Upper lobe of right lung (tissue), 1 donor: ENCODE measurements at regions not wholly inside any gene's neighbourhood (a gene's known extent, or its start where the extent isn't known, plus 50 kb on each side); places are given as distances from the start of the nearest gene placed in this dataset.

Source experiments
- ATAC-seq: fragments of 200-7000 bp; cut with Tn5 transposase; one replicate; pipeline ENCODE4 v1.9.1; 2020; ENCODE audit warnings: mild to moderate bottlenecking, moderate library complexity
- DNase-seq: peaks from one replicate; pipeline ENCODE4 v3.0.0-alpha.2; 2020
- H3K27ac ChIP-seq: fragments of 200-600 bp; one replicate; pipeline ENCODE4 v1.8.0; 2022
- H3K27me3 ChIP-seq: fragments of 200-600 bp; one replicate; pipeline ENCODE4 v1.8.0; 2022; ENCODE audit warnings: mild to moderate bottlenecking
- H3K36me3 ChIP-seq: fragments of 200-600 bp; one replicate; pipeline ENCODE4 v1.8.0; 2022
- H3K4me1 ChIP-seq: fragments of 200-600 bp; one replicate; pipeline ENCODE4 v1.8.0; 2022
- H3K4me3 ChIP-seq: fragments of 200-600 bp; one replicate; pipeline ENCODE4 v1.8.0; 2022; ENCODE audit warnings: mild to moderate bottlenecking
- H3K9me3 ChIP-seq: fragments of 200-600 bp; one replicate; pipeline ENCODE4 v1.8.0; 2022
- intact Hi-C: fragments of 100-400 bp; cut with DNase I; formaldehyde crosslinking; loops from one replicate; pipeline ENCODE4 v1.11.0; 2022
- TF ChIP-seq, protein P1 (sequence below): fragments of 200-600 bp; IDR thresholded peaks from one replicate; pipeline ENCODE4 v1.8.0; 2022; ENCODE audit warnings: antibody characterized with exemption
- donor health status: DM: no; HTN: yes; CAD: no; lungs with severe emphysema.

DNA sequence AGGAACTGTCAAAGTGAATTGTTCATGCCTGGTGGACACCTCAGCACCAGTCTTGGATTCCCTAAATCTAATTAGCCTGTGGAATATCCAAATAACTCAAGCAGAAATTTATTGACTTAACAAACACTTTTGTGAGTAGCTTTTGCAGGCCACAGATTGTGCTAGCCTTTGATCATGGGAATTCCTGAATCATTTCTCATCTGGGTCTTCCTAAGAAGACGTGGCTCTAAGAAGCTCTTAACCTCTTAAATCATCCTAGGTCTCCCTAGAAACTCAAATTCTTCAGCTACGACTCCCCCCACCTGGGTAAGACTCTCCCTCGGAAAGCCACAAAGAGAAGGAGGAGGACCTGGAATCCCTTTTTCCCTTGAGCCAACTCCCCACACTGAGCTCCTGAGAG lies 53.8 kb upstream of the PSEN2 start:
- ATAC-seq (no peak), DNase-seq (no peak)
- Histone ChIP-seq H3K27ac (no peak overlapping the region), H3K27me3 (no peaks in the 10 kb centered on the region), H3K4me1 (peaks cover 24% of the 10 kb centered on the region), H3K9me3 (no peaks in the 10 kb centered on the region), H3K4me3 (no peak overlapping the region), H3K36me3 (no peaks in the 10 kb centered on the region)
- TF ChIP-seq, protein P1, sequence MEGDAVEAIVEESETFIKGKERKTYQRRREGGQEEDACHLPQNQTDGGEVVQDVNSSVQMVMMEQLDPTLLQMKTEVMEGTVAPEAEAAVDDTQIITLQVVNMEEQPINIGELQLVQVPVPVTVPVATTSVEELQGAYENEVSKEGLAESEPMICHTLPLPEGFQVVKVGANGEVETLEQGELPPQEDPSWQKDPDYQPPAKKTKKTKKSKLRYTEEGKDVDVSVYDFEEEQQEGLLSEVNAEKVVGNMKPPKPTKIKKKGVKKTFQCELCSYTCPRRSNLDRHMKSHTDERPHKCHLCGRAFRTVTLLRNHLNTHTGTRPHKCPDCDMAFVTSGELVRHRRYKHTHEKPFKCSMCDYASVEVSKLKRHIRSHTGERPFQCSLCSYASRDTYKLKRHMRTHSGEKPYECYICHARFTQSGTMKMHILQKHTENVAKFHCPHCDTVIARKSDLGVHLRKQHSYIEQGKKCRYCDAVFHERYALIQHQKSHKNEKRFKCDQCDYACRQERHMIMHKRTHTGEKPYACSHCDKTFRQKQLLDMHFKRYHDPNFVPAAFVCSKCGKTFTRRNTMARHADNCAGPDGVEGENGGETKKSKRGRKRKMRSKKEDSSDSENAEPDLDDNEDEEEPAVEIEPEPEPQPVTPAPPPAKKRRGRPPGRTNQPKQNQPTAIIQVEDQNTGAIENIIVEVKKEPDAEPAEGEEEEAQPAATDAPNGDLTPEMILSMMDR, result no peak
- intact Hi-C loops, result no loop called here

DNA sequence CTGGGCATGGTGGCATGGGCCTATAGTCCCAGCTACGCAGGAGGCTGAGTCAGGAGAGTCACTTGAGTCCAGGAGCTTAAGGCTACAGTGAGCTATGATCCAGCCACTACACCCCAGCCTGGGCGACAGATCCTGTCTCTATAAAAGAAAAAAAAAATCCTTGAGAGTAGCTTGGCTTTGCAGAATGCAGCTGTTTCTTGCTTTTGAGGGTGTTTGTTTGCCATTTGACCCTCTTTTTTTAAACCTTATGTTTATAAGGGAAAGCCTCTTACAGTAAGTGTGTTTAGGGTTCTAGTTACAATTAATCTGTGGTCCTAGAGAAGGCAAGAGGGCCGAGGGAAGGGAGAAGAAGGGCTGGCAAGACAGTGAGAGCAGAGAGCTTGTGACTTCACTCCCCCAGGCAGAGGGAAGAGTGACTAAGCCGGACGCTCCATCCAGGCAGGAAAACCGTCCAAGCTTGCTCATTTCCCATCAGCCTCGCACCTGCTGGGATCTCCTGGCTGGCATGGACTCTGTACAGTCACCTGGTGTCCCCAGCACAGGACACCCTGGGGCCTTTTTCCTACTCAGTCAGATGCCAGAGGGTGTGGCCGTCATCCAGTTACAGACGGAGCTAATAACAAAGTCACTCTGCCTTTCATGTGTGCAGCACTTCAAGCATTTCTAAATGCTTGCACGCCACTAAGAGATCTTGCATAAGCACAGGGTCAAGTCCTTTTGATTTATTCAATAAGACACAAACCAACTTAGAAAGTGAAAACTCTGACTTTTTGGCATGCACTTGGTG lies 55.5 kb upstream of the PSEN2 start:
- H3K9me3 ChIP-seq, result no peaks in the 10 kb centered on the region
- ATAC-seq, result peak; percentile 97
- DNase-seq, result peak; percentile 83
- TF ChIP-seq, protein P1, result no peak
- no peaks in the 10 kb centered on the region for H3K36me3 ChIP-seq
- peak overlapping the region; percentile 84 for H3K27ac ChIP-seq
- no peak overlapping the region for H3K4me3 ChIP-seq
- intact Hi-C loops, result no loop called here
- H3K4me1 ChIP-seq, result peaks cover 23% of the 10 kb centered on the region
- H3K27me3 ChIP-seq, result no peaks in the 10 kb centered on the region

DNA sequence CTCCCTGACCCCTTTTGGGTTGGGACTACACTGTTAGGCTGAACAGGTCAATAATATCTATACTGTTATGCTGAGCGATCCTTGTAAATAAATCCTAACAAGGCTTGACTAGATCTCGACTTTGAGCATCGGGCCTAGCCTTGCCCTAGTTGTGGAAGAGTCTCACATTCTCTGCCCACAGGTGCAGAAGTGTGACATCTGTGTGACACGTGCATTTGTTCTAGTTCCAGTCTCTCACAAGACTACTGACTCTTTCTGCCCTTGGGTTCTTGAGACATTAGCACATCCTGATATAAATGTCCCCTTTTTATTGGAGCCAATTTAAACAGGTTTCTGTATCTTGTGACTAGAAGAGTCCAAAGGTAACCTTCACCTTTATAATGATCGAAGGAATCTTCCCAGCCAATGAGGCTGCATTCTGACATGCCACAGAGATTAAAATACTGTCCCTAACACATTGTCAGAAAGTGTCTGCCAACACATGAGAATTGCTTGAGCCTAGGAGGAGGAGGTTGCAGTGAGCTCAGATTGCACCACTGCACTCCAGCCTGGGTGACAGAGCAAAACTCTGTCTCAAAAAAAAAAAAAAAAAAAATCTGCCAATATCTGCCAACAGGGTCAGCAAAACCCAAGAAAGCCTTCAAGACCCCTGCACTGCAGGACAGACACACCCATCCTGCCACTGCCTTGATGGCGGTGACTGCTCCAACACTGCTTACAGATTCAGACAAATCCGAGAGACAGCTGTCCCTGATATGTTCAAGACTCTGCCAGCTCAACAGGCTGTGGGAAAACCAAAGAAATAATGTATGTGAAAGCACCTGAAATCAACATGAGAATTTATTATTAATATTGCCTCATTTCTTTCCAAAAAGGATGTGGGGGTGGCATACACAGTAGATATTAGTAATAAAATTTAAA lies 56.5 kb upstream of the PSEN2 start:
- Histone ChIP-seq H3K4me3 (no peak overlapping the region), H3K4me1 (peaks cover 23% of the 10 kb centered on the region), H3K36me3 (no peaks in the 10 kb centered on the region), H3K27me3 (no peaks in the 10 kb centered on the region), H3K27ac (peak overlapping the region; percentile 84), H3K9me3 (no peaks in the 10 kb centered on the region)
- TF ChIP-seq, protein P1, result no peak
- intact Hi-C loops, result no loop called here
- no peak for DNase-seq
- ATAC-seq, result no peak

DNA sequence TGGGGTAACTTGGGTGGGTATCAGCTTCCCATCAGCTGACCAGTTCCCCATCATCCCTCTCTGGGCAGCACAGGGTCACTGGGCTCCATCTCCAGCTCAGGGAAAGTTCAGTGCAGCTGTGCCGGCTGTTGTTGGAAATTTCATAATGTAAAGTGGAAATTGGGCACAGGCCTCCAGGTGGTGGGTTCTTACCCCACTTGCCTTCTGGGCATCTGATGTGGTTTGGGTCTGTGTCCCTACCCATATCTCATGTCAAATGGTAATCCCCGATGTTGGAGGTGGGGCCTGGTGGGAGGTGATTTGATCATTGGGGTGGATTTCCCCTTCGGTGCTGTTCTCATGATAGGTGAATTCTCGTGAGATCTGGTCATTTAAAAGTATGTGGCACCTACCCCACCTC lies 59.7 kb upstream of the PSEN2 start:
- intact Hi-C loops, result no loop called here
- H3K9me3 ChIP-seq, result no peaks in the 10 kb centered on the region
- no peak overlapping the region for H3K27ac ChIP-seq
- no peak overlapping the region for H3K4me3 ChIP-seq
- ATAC-seq (no peak), DNase-seq (no peak)
- peaks cover 19% of the 10 kb centered on the region for H3K4me1 ChIP-seq
- TF ChIP-seq, protein P1, result no peak
- H3K36me3 ChIP-seq, result no peaks in the 10 kb centered on the region
- H3K27me3 ChIP-seq, result no peaks in the 10 kb centered on the region

DNA sequence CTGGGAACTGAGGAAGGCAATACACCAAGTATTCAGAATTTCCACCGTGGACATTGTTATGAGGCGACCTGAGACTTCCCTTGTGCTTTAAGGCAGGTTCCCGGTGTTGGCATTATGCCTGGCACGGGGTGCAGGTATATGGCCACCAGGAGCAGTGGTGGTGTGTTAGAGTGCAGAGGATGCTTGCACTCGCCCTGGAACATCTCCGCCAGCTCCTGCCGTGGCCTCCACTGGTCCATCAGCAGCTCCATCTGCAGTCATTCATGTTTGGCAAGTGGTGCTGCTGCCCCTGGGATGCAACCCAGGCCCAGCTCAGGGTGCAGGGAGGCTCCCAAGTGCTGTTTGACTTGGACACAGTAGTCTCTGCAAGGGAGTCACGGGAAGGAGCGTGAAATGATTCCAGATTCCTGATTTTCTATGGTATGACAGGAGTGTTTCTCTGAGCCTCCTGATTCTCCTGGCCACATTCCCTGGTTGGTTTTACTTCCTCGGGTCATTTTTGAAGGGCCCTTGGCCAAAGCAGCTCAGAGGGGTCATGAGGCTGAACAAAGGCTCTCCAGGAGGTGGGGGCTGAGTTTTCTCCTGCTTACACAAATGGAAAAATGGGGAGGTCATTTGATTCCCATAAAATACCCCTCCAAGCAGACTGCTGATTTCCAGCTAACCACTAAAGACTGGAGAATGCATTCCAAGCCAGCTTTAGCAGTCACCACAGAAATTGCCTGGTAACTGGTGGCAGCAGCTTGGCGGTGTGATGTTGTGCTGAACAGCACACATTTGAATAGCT lies 60.4 kb upstream of the PSEN2 start:
- no peaks in the 10 kb centered on the region for H3K9me3 ChIP-seq
- TF ChIP-seq, protein P1, result no peak
- intact Hi-C loops, result no loop called here
- H3K27ac ChIP-seq, result no peak overlapping the region
- ATAC-seq, result no peak
- H3K4me1 ChIP-seq, result peaks cover 12% of the 10 kb centered on the region
- H3K27me3 ChIP-seq, result no peaks in the 10 kb centered on the region
- H3K4me3 ChIP-seq, result no peak overlapping the region
- H3K36me3 ChIP-seq, result no peaks in the 10 kb centered on the region
- no peak for DNase-seq
